ENCODE measurements at regions not wholly inside any gene's neighbourhood (a gene's known extent, or its start where the extent isn't known, plus 50 kb on each side); places are given as distances from the start of the nearest gene placed in this dataset.

DNA sequence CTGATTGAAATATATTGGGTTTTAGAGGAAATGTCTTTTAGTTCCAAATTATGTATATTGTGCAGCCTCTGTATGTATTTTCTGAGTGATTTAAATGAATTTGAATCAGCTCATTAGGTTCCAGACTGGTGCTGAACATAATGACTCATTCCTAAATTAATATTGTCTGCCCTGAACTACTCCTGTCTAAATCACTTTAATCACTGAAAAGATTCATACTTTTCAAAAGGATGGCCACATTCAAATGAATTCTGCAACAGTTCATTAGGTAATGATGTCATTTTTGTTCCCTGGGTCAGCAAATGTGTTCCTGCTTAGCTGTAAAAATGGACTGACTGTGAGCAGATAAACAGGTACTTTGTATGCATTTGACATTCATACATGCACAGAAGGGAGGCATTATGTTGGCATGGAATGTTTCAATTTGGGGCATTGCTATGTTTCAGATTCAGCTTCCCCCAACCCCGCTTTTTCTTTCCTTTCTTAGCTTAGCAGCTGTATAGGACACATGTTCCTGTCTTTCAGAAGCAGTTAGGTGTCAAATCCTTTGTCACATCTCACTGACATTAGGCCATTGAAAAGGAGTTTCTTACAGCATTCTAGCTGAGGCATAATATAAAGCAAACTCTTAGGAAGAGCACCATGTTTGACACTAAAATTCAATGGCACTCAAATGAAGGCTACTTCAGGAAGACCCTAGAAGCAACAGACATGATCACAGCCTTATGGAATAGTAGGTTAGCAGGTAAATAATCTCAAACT lies 318.5 kb upstream of the ARPP21 start:
- Histone ChIP-seq H3K4me1 (ENCODE audit: control insufficient read depth in 1 of 2, extremely low read depth in 1 of 2, insufficient read depth in 2 of 2, low read length in 2 of 2) (no peaks in the 10 kb centered on the region), H3K4me3 (ENCODE audit: control insufficient read depth in 1 of 2, extremely low read depth in 1 of 2, low read length in 1 of 2) (no peak overlapping the region), H3K27me3 (replicated peaks in 1 of 2; ENCODE audit: control insufficient read depth in 2 of 2, extremely low read depth in 1 of 2, insufficient read depth in 2 of 2, low read length in 1 of 2) (no peaks in the 10 kb centered on the region), H3K9me3 (no peaks in the 10 kb centered on the region), H3K27ac (ENCODE audit: low read length) (no peak overlapping the region), H3K36me3 (ENCODE audit: control insufficient read depth in 2 of 2, extremely low read depth in 1 of 2, insufficient read depth in 1 of 2, low read length in 1 of 2) (no peaks in the 10 kb centered on the region)
- ChIA-PET CTCF (no interaction called here), POLR2A (no interaction called here)
- no CpG with 5 or more reads among the region's 1 CpG for WGBS (ENCODE audit: insufficient coverage)
- no peaks in the 10 kb centered on the region for H3K27me3 Mint-ChIP-seq
- DNase-seq (no peak), ATAC-seq (replicated peaks in 1 of 4) (no peak)
- H3K9me3 Mint-ChIP-seq, result peaks cover 0 to 14% (median 6%) of the 10 kb centered on the region in 3 donors
- no peaks in the 10 kb centered on the region for H3K36me3 Mint-ChIP-seq
- H3K4me3 Mint-ChIP-seq, result no peak overlapping the region
- H3K4me1 Mint-ChIP-seq, result no peaks in the 10 kb centered on the region
- H3K27ac Mint-ChIP-seq, result no peak overlapping the region

DNA sequence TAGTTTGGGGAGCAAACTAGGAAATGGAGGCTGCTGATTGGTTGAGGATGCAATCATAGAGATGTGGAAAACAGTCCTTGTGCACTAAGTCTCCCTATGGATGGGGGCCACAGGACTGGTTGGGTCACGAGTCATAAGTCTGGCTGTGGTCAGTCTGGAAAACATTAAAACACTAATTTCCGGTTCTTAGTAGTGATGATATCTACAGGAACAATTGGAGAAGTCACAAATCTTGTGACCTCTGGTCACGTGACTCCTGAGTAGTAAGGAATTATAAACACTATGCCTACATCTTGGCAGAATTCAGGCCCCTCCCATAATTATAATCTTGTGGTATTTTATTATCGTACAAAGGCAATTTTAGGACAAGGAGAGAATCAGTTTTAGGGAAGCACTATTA lies 317.3 kb upstream of the ARPP21 start:
- ATAC-seq (replicated peaks in 1 of 4), result no peak
- Histone ChIP-seq H3K4me1 (ENCODE audit: control insufficient read depth in 1 of 2, extremely low read depth in 1 of 2, insufficient read depth in 2 of 2, low read length in 2 of 2) (no peaks in the 10 kb centered on the region), H3K27me3 (replicated peaks in 1 of 2; ENCODE audit: control insufficient read depth in 2 of 2, extremely low read depth in 1 of 2, insufficient read depth in 2 of 2, low read length in 1 of 2) (no peaks in the 10 kb centered on the region), H3K27ac (ENCODE audit: low read length) (no peak overlapping the region), H3K4me3 (ENCODE audit: control insufficient read depth in 1 of 2, extremely low read depth in 1 of 2, low read length in 1 of 2) (no peak overlapping the region), H3K9me3 (no peaks in the 10 kb centered on the region), H3K36me3 (ENCODE audit: control insufficient read depth in 2 of 2, extremely low read depth in 1 of 2, insufficient read depth in 1 of 2, low read length in 1 of 2) (no peaks in the 10 kb centered on the region)
- WGBS (ENCODE audit: insufficient coverage), result 0% methylated on average over 1 of the region's 4 CpGs
- Mint-ChIP-seq H3K27ac (no peak overlapping the region), H3K4me3 (no peak overlapping the region), H3K27me3 (no peaks in the 10 kb centered on the region), H3K9me3 (peaks cover 0 to 18% (median 10%) of the 10 kb centered on the region in 3 donors), H3K4me1 (no peaks in the 10 kb centered on the region), H3K36me3 (no peaks in the 10 kb centered on the region)
- CTCF ChIA-PET, result no interaction called here
- no peak for DNase-seq
- POLR2A ChIA-PET, result no interaction called here

DNA sequence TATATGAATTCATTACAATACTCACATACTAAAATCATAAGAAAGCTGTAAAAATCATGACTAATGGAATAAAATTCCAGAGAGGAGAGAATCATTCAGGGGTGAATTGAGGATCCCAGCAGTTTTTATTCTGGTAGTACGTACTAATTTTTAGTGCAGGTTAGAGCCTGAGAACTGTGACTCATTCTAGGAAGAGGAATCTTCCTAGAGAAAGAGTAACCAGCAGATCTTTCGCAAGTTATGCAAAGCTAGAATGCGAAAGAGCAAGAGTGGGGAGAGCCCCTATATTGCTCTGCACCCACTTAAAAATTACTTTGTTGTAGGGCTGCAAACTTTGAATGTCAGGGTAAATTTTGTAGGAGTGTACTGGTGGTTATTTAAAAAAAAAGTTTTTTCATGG lies 303.6 kb upstream of the ARPP21 start:
- H3K27ac Mint-ChIP-seq, result no peak overlapping the region
- H3K9me3 Mint-ChIP-seq, result peaks cover 2 to 15% (median 3%) of the 10 kb centered on the region in 3 donors
- H3K4me3 Mint-ChIP-seq, result no peak overlapping the region
- H3K27me3 Mint-ChIP-seq, result no peaks in the 10 kb centered on the region
- H3K4me1 Mint-ChIP-seq, result no peaks in the 10 kb centered on the region
- Histone ChIP-seq H3K9me3 (no peaks in the 10 kb centered on the region), H3K4me3 (ENCODE audit: control insufficient read depth in 1 of 2, extremely low read depth in 1 of 2, low read length in 1 of 2) (no peak overlapping the region), H3K36me3 (ENCODE audit: control insufficient read depth in 2 of 2, extremely low read depth in 1 of 2, insufficient read depth in 1 of 2, low read length in 1 of 2) (no peaks in the 10 kb centered on the region), H3K27ac (ENCODE audit: low read length) (no peak overlapping the region), H3K4me1 (ENCODE audit: control insufficient read depth in 1 of 2, extremely low read depth in 1 of 2, insufficient read depth in 2 of 2, low read length in 2 of 2) (no peaks in the 10 kb centered on the region), H3K27me3 (replicated peaks in 1 of 2; ENCODE audit: control insufficient read depth in 2 of 2, extremely low read depth in 1 of 2, insufficient read depth in 2 of 2, low read length in 1 of 2) (no peaks in the 10 kb centered on the region)
- POLR2A ChIA-PET, result interaction anchor here in 1 of 2 donors (0.7 kb wide), 1 partner anchor 16 kb away, joined by 3 read pairs; no protein-coding TSS in a partner anchor
- CTCF ChIA-PET, result no interaction called here
- DNase-seq, result no peak
- ATAC-seq (replicated peaks in 1 of 4), result no peak
- WGBS (ENCODE audit: insufficient coverage), result 20% methylated on average over 1 of the region's 3 CpGs
- no peaks in the 10 kb centered on the region for H3K36me3 Mint-ChIP-seq

DNA sequence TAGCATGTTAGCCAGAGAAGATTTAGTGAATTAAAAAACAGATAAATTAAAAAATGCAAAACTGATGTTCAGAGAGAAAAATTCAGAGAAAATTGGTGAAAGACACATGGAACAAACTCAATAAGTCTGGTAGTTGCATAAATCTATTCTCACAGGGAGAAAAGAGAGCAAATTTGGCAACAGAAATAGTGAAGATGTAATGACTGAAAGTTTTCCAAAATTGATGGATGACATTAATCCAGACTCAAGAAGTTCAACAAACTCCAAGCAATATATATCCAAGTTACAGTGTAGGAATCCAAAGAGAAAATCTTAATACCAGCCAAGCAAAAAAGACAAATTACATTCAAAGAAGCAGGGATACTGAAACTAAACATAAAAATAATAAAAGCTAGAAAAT lies 302.7 kb upstream of the ARPP21 start:
- Mint-ChIP-seq H3K4me3 (no peak overlapping the region), H3K4me1 (no peaks in the 10 kb centered on the region), H3K27ac (no peak overlapping the region), H3K9me3 (peaks cover 2 to 19% (median 3%) of the 10 kb centered on the region in 3 donors), H3K36me3 (no peaks in the 10 kb centered on the region), H3K27me3 (no peaks in the 10 kb centered on the region)
- Histone ChIP-seq H3K4me1 (ENCODE audit: control insufficient read depth in 1 of 2, extremely low read depth in 1 of 2, insufficient read depth in 2 of 2, low read length in 2 of 2) (no peaks in the 10 kb centered on the region), H3K9me3 (no peaks in the 10 kb centered on the region), H3K27me3 (replicated peaks in 1 of 2; ENCODE audit: control insufficient read depth in 2 of 2, extremely low read depth in 1 of 2, insufficient read depth in 2 of 2, low read length in 1 of 2) (no peaks in the 10 kb centered on the region), H3K36me3 (ENCODE audit: control insufficient read depth in 2 of 2, extremely low read depth in 1 of 2, insufficient read depth in 1 of 2, low read length in 1 of 2) (no peaks in the 10 kb centered on the region), H3K4me3 (ENCODE audit: control insufficient read depth in 1 of 2, extremely low read depth in 1 of 2, low read length in 1 of 2) (no peak overlapping the region), H3K27ac (ENCODE audit: low read length) (no peak overlapping the region)
- CTCF ChIA-PET, result no interaction called here
- DNase-seq (no peak), ATAC-seq (replicated peaks in 1 of 4) (no peak)
- POLR2A ChIA-PET, result no interaction called here

DNA sequence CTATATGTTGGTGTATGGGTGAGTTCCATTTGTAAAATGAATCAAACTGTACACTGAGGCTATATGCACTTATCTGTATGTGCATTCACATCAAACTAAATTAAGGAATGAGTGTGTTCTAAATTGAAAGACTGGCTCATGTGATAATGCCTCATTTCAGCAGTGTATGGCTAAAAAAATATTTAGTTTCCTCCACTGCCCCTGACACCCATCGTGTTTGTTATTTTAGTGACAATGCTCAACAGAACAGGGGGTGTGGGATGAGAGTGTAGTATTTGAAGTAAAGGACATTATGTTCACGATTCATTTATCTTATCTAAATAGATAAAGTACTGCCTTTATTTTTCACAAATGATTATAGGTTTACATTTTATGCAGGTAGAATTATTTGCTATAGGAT lies 301.1 kb upstream of the ARPP21 start:
- Histone ChIP-seq H3K4me3 (ENCODE audit: control insufficient read depth in 1 of 2, extremely low read depth in 1 of 2, low read length in 1 of 2) (no peak overlapping the region), H3K36me3 (ENCODE audit: control insufficient read depth in 2 of 2, extremely low read depth in 1 of 2, insufficient read depth in 1 of 2, low read length in 1 of 2) (no peaks in the 10 kb centered on the region), H3K4me1 (ENCODE audit: control insufficient read depth in 1 of 2, extremely low read depth in 1 of 2, insufficient read depth in 2 of 2, low read length in 2 of 2) (no peaks in the 10 kb centered on the region), H3K27me3 (replicated peaks in 1 of 2; ENCODE audit: control insufficient read depth in 2 of 2, extremely low read depth in 1 of 2, insufficient read depth in 2 of 2, low read length in 1 of 2) (no peaks in the 10 kb centered on the region), H3K27ac (ENCODE audit: low read length) (no peak overlapping the region), H3K9me3 (no peaks in the 10 kb centered on the region)
- ATAC-seq (replicated peaks in 1 of 4), result no peak
- H3K27ac Mint-ChIP-seq, result no peak overlapping the region
- WGBS (ENCODE audit: insufficient coverage), result no CpG with 5 or more reads among the region's 2 CpGs
- peaks cover 6 to 20% (median 7%) of the 10 kb centered on the region in 3 donors for H3K9me3 Mint-ChIP-seq
- H3K27me3 Mint-ChIP-seq, result no peaks in the 10 kb centered on the region
- H3K36me3 Mint-ChIP-seq, result no peaks in the 10 kb centered on the region
- ChIA-PET CTCF (no interaction called here), POLR2A (no interaction called here)
- DNase-seq, result no peak
- H3K4me1 Mint-ChIP-seq, result no peaks in the 10 kb centered on the region
- no peak overlapping the region for H3K4me3 Mint-ChIP-seq

DNA sequence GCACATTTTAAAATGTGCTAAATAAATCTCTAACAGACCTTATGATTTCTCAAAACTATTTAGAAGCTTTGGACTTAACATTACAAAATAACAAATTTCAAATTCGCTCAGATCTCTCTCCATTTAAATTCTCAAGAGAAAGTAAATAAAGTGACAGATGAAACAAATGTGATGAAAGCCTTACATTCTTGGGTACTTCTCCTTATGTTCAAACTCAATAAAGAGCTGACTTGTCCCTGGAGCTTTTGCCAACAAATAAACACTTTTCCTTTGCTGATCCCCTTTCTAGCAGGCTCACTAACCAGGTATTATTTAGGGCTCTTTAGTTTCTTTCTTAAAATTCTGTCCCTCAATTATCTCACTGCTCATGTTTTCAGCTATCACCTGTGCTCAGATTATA lies 259.1 kb upstream of the ARPP21 start:
- Mint-ChIP-seq H3K27me3 (no peaks in the 10 kb centered on the region), H3K4me1 (no peaks in the 10 kb centered on the region), H3K4me3 (no peak overlapping the region), H3K9me3 (peaks cover 0 to 10% (median 7%) of the 10 kb centered on the region in 3 donors), H3K36me3 (no peaks in the 10 kb centered on the region), H3K27ac (no peak overlapping the region)
- H3K36me3 ChIP-seq (ENCODE audit: control insufficient read depth in 2 of 2, extremely low read depth in 1 of 2, insufficient read depth in 1 of 2, low read length in 1 of 2), result no peaks in the 10 kb centered on the region
- no CpG with 5 or more reads among the region's 1 CpG for WGBS (ENCODE audit: insufficient coverage)
- POLR2A ChIA-PET, result no interaction called here
- no peak overlapping the region for H3K27ac ChIP-seq (ENCODE audit: low read length)
- H3K27me3 ChIP-seq (replicated peaks in 1 of 2; ENCODE audit: control insufficient read depth in 2 of 2, extremely low read depth in 1 of 2, insufficient read depth in 2 of 2, low read length in 1 of 2), result no peaks in the 10 kb centered on the region
- CTCF ChIA-PET, result no interaction called here
- DNase-seq, result no peak
- H3K9me3 ChIP-seq, result no peaks in the 10 kb centered on the region
- H3K4me3 ChIP-seq (ENCODE audit: control insufficient read depth in 1 of 2, extremely low read depth in 1 of 2, low read length in 1 of 2), result no peak overlapping the region
- no peaks in the 10 kb centered on the region for H3K4me1 ChIP-seq (ENCODE audit: control insufficient read depth in 1 of 2, extremely low read depth in 1 of 2, insufficient read depth in 2 of 2, low read length in 2 of 2)
- no peak for ATAC-seq (replicated peaks in 1 of 4)

DNA sequence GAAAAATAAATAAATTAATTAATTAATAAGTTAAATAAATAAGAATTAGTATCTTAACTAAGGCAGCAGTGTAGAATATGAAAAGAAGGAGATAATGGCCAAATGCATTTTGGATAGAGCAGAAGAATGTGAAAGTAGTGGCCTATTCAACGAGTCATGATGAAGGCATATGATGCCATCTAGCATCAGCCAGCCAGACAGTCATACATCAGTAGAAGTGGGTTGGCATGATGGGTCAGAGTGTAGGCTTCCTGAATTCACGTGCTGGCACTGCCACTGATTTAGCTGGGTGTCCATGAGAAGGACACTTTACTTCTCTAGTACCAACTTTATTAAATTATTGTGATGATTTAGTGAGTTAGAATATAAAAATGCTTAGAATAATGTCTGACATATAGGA lies 256.1 kb upstream of the ARPP21 start:
- H3K27me3 ChIP-seq (replicated peaks in 1 of 2; ENCODE audit: control insufficient read depth in 2 of 2, extremely low read depth in 1 of 2, insufficient read depth in 2 of 2, low read length in 1 of 2), result no peaks in the 10 kb centered on the region
- H3K9me3 Mint-ChIP-seq, result peaks cover 0 to 11% (median 10%) of the 10 kb centered on the region in 3 donors
- no peaks in the 10 kb centered on the region for H3K27me3 Mint-ChIP-seq
- no peak overlapping the region for H3K4me3 Mint-ChIP-seq
- DNase-seq, result no peak
- ChIA-PET CTCF (no interaction called here), POLR2A (no interaction called here)
- no peak overlapping the region for H3K4me3 ChIP-seq (ENCODE audit: control insufficient read depth in 1 of 2, extremely low read depth in 1 of 2, low read length in 1 of 2)
- no peaks in the 10 kb centered on the region for H3K4me1 Mint-ChIP-seq
- no peaks in the 10 kb centered on the region for H3K9me3 ChIP-seq
- H3K27ac Mint-ChIP-seq, result no peak overlapping the region
- no peaks in the 10 kb centered on the region for H3K36me3 ChIP-seq (ENCODE audit: control insufficient read depth in 2 of 2, extremely low read depth in 1 of 2, insufficient read depth in 1 of 2, low read length in 1 of 2)
- no peaks in the 10 kb centered on the region for H3K4me1 ChIP-seq (ENCODE audit: control insufficient read depth in 1 of 2, extremely low read depth in 1 of 2, insufficient read depth in 2 of 2, low read length in 2 of 2)
- no peak overlapping the region for H3K27ac ChIP-seq (ENCODE audit: low read length)
- WGBS (ENCODE audit: insufficient coverage), result no CpG with 5 or more reads among the region's 2 CpGs
- ATAC-seq (replicated peaks in 1 of 4), result no peak
- no peaks in the 10 kb centered on the region for H3K36me3 Mint-ChIP-seq
